ENCODE measurements at regions not wholly inside any gene's neighbourhood (a gene's known extent, or its start where the extent isn't known, plus 50 kb on each side); places are given as distances from the start of the nearest gene placed in this dataset.
"Not testable (repeated sequence)": the region's sequence is repeated elsewhere in the genome, so short reads cannot be mapped to it uniquely, and the experiment has no call there.

- no peak overlapping the region for H3K27ac ChIP-seq
- no peak for DNase-seq (ENCODE audit: low spot score in 2 of 2)
- TF ChIP-seq EP300 (IDR thresholded peaks at IDR 0.05) (no peak), CTCF (IDR thresholded peaks at IDR 0.05) (no peak), POLR2A (IDR thresholded peaks at IDR 0.05) (no peak)
These were observed 1044.9 kb upstream of the FLRT2 start for GRCh38 chr14:84485036-84485435.

GRCh38 chr14:84490081-84490480, 1039.9 kb upstream of the FLRT2 start:
- H3K36me3 ChIP-seq: no peaks in the 10 kb centered on the region
- WGBS: 46% methylated on average over 2 of the region's 2 CpGs
- DNase-seq (ENCODE audit: low spot score in 2 of 2): no peak
- H3K4me3 ChIP-seq: no peak overlapping the region
- no peaks in the 10 kb centered on the region for H3K9me3 ChIP-seq
- TF ChIP-seq POLR2AphosphoS5 (IDR thresholded peaks at IDR 0.05) (no peak), CTCF (IDR thresholded peaks at IDR 0.05) (no peak), POLR2A (IDR thresholded peaks at IDR 0.05) (no peak), EP300 (IDR thresholded peaks at IDR 0.05) (no peak)
- no peak overlapping the region for H3K27ac ChIP-seq
- H3K4me1 ChIP-seq: no peaks in the 10 kb centered on the region
- no peaks in the 10 kb centered on the region for H3K27me3 ChIP-seq

More at GRCh38 chr14:84485036-84485435, 1044.9 kb upstream of the FLRT2 start:
- Histone ChIP-seq H3K27me3 (no peaks in the 10 kb centered on the region), H3K9me3 (no peaks in the 10 kb centered on the region), H3K4me3 (no peak overlapping the region), H3K36me3 (no peaks in the 10 kb centered on the region), H3K4me1 (no peaks in the 10 kb centered on the region)

- Histone ChIP-seq H3K27me3 (no peaks in the 10 kb centered on the region), H3K9me3 (no peaks in the 10 kb centered on the region), H3K4me3 (no peak overlapping the region), H3K27ac (no peak overlapping the region), H3K4me1 (no peaks in the 10 kb centered on the region), H3K36me3 (no peaks in the 10 kb centered on the region)
- DNase-seq (ENCODE audit: low spot score in 2 of 2): no peak
- TF ChIP-seq CTCF (IDR thresholded peaks at IDR 0.05) (no peak), EP300 (IDR thresholded peaks at IDR 0.05) (no peak), POLR2AphosphoS5 (IDR thresholded peaks at IDR 0.05) (no peak), POLR2A (IDR thresholded peaks at IDR 0.05) (no peak)
These were observed 1037.3 kb upstream of the FLRT2 start for GRCh38 chr14:84492685-84493084.

- H3K4me3 ChIP-seq: no peak overlapping the region
- no peaks in the 10 kb centered on the region for H3K36me3 ChIP-seq
- DNase-seq (ENCODE audit: low spot score in 2 of 2): no peak
- WGBS: 80% methylated on average over 4 of the region's 4 CpGs
- H3K27ac ChIP-seq: no peak overlapping the region
- no peaks in the 10 kb centered on the region for H3K27me3 ChIP-seq
- H3K9me3 ChIP-seq: no peaks in the 10 kb centered on the region
- TF ChIP-seq CTCF (IDR thresholded peaks at IDR 0.05) (no peak), EP300 (IDR thresholded peaks at IDR 0.05) (no peak), POLR2A (IDR thresholded peaks at IDR 0.05) (no peak), POLR2AphosphoS5 (IDR thresholded peaks at IDR 0.05) (no peak)
- H3K4me1 ChIP-seq: no peaks in the 10 kb centered on the region
These were observed 1036.2 kb upstream of the FLRT2 start for GRCh38 chr14:84493779-84494178.

- Histone ChIP-seq H3K4me1 (no peaks in the 10 kb centered on the region), H3K9me3 (no peaks in the 10 kb centered on the region), H3K27ac (no peak overlapping the region), H3K4me3 (no peak overlapping the region), H3K27me3 (no peaks in the 10 kb centered on the region), H3K36me3 (no peaks in the 10 kb centered on the region)
- DNase-seq (ENCODE audit: low spot score in 2 of 2): no peak
- WGBS: 100% methylated on average over 2 of the region's 2 CpGs
- TF ChIP-seq EP300 (IDR thresholded peaks at IDR 0.05) (no peak), POLR2AphosphoS5 (IDR thresholded peaks at IDR 0.05) (no peak), CTCF (IDR thresholded peaks at IDR 0.05) (no peak), POLR2A (IDR thresholded peaks at IDR 0.05) (no peak)
These were observed 1033.3 kb upstream of the FLRT2 start for GRCh38 chr14:84496677-84497076.

- WGBS: 100% methylated on average over 5 of the region's 18 CpGs
- not testable (repeated sequence) for H3K9me3 ChIP-seq; H3K4me3 ChIP-seq; H3K27me3 ChIP-seq; H3K27ac ChIP-seq; H3K36me3 ChIP-seq; DNase-seq (ENCODE audit: low spot score in 2 of 2); H3K4me1 ChIP-seq
These were observed 1017.1 kb upstream of the FLRT2 start for GRCh38 chr14:84512823-84513222.
